Liver (tissue), 8 donors: ENCODE measurements at regions not wholly inside any gene's neighbourhood (a gene's known extent, or its start where the extent isn't known, plus 50 kb on each side); places are given as distances from the start of the nearest gene placed in this dataset.

ENCODE experiments used
- DNase-seq: peaks from one replicate; pipeline ENCODE4 v3.0.0-alpha.2; 2017; ENCODE audit warnings: low spot score
- H3K27ac ChIP-seq, 2 donors: one replicate each; pipeline ENCODE4 v1.7.0; 2013; ENCODE audit warnings: inconsistent platforms in 2 of 2, low read length in 2 of 2, control low read depth in 1 of 2, low read depth in 1 of 2, mild to moderate bottlenecking in 1 of 2
- H3K27me3 ChIP-seq, 4 donors: one replicate each; pipeline versions ENCODE4 v1.6.1 to v1.7.0; 2013; ENCODE audit warnings: low read length in 3 of 4, inconsistent platforms in 1 of 4, mild to moderate bottlenecking in 1 of 4, moderate library complexity in 1 of 4; ENCODE audit not compliant: control insufficient read depth in 4 of 4, insufficient read depth in 4 of 4
- H3K36me3 ChIP-seq, 4 donors: one replicate each; pipeline versions ENCODE4 v1.6.1 to v1.7.0; 2013; ENCODE audit warnings: low read length in 3 of 4, mild to moderate bottlenecking in 3 of 4, low read depth in 1 of 4, moderate library complexity in 1 of 4; ENCODE audit not compliant: control insufficient read depth in 4 of 4, insufficient read depth in 3 of 4
- H3K4me1 ChIP-seq, 4 donors: one replicate each; pipeline versions ENCODE4 v1.6.1 to v1.7.0; 2013; ENCODE audit warnings: low read length in 3 of 4, mild to moderate bottlenecking in 3 of 4, moderate library complexity in 1 of 4; ENCODE audit not compliant: control insufficient read depth in 4 of 4, insufficient read depth in 4 of 4
- H3K4me3 ChIP-seq, 3 donors: one replicate each; pipeline versions ENCODE4 v1.6.1 to v1.7.0; 2013; ENCODE audit warnings: low read length in 3 of 3, control low read depth in 1 of 3, low read depth in 1 of 3, mild to moderate bottlenecking in 1 of 3
- H3K9ac ChIP-seq, 2 donors: one replicate each; pipeline ENCODE4 v1.7.0; 2013; ENCODE audit warnings: low read length in 2 of 2, mild to moderate bottlenecking in 2 of 2, moderate library complexity in 2 of 2, control low read depth in 1 of 2, low read depth in 1 of 2
- H3K9me3 ChIP-seq, 4 donors: one replicate each; pipeline versions ENCODE4 v1.6.1 to v1.7.0; 2013; ENCODE audit warnings: low read length in 3 of 4; ENCODE audit not compliant: control insufficient read depth in 4 of 4
- ATF3 ChIP-seq: IDR thresholded peaks from 2 replicates; pipeline ENCODE4 v1.6.1; 2016; ENCODE audit warnings: antibody characterized with exemption
- CTCF ChIP-seq: fragments of 150-350 bp; IDR thresholded peaks from 2 replicates; pipeline ENCODE4 v1.5.1; 2017; ENCODE audit warnings: improper control_type of control experiment, low read depth, low read length; ENCODE audit not compliant: missing input control
- EGR1 ChIP-seq, 2 donors: IDR thresholded peaks; 2 replicates each; pipeline ENCODE4 v1.6.1; 2016 to 2018; ENCODE audit warnings: antibody characterized with exemption in 2 of 2, low read depth in 2 of 2
- GABPA ChIP-seq, 2 donors: IDR thresholded peaks in 1 of 2; conservative IDR thresholded peaks in 1 of 2; 2 replicates each; pipeline ENCODE4 v1.6.1; 2016; ENCODE audit warnings: antibody characterized with exemption in 2 of 2, mild to moderate bottlenecking in 1 of 2, moderate library complexity in 1 of 2
- HNF4A ChIP-seq, 2 donors: conservative IDR thresholded peaks; 2 replicates each; pipeline ENCODE4 v1.6.1; 2016; ENCODE audit warnings: antibody characterized with exemption in 2 of 2, mild to moderate bottlenecking in 2 of 2
- HNF4G ChIP-seq: IDR thresholded peaks from 2 replicates; pipeline ENCODE4 v1.6.1; 2016; ENCODE audit warnings: antibody characterized with exemption
- NR2F2 ChIP-seq: IDR thresholded peaks from 2 replicates; pipeline ENCODE4 v1.6.1; 2016; ENCODE audit warnings: antibody characterized with exemption
- RAD21 ChIP-seq, 2 donors: IDR thresholded peaks; 2 replicates each; pipeline ENCODE4 v1.6.1; 2016; ENCODE audit warnings: antibody characterized with exemption in 2 of 2, mild to moderate bottlenecking in 2 of 2
- REST ChIP-seq: IDR thresholded peaks from 2 replicates; pipeline ENCODE4 v1.6.1; 2016; ENCODE audit warnings: antibody characterized with exemption, mild to moderate bottlenecking
- RXRA ChIP-seq, 2 donors: IDR thresholded peaks; 2 replicates each; pipeline ENCODE4 v1.6.1; 2017 to 2018; ENCODE audit warnings: antibody characterized with exemption in 2 of 2, mild to moderate bottlenecking in 1 of 2
- SP1 ChIP-seq: IDR thresholded peaks from 2 replicates; pipeline ENCODE4 v1.6.1; 2018; ENCODE audit warnings: antibody characterized with exemption, mild to moderate bottlenecking
- YY1 ChIP-seq: IDR thresholded peaks from 2 replicates; pipeline ENCODE4 v1.6.1; 2016; ENCODE audit warnings: antibody characterized with exemption, mild to moderate bottlenecking
- WGBS: extraction: QIAGEN DNeasy Blood & Tissue Kit; methylation state at CpG from one replicate; pipeline ENCODE4 v1.1.7; 2013; 5-methylcytosine and 5-hydroxymethylcytosine counted together
- TF ChIP-seq, protein P1 (sequence below): IDR thresholded peaks from 2 replicates; pipeline ENCODE4 v1.6.1; 2016; ENCODE audit warnings: antibody characterized with exemption
- donor health status: healthy.
- donor health status: healthy.
- donor health status: healthy.
- donor health status: healthy.
- donor health status: healthy.

GRCh38 chr14:101201535-101202151 is 298.1 kb upstream of the RTL1 start:
- Histone ChIP-seq H3K4me3 (no peak overlapping the region), H3K27ac (no peak overlapping the region), H3K36me3 (no peaks in the 10 kb centered on the region), H3K27me3 (no peaks in the 10 kb centered on the region), H3K9ac (no peak overlapping the region), H3K9me3 (peaks cover 0 to 7% (median 0%) of the 10 kb centered on the region in 4 donors), H3K4me1 (no peaks in the 10 kb centered on the region)
- DNase-seq, result peak; percentile 32
- TF ChIP-seq GABPA (IDR thresholded peaks at IDR 0.05 in 1 of 2, conservative IDR thresholded peaks at IDR 0.05 in 1 of 2), result no peak
- no peak for TF ChIP-seq HNF4G
- no peak for TF ChIP-seq YY1
- TF ChIP-seq, protein P1, sequence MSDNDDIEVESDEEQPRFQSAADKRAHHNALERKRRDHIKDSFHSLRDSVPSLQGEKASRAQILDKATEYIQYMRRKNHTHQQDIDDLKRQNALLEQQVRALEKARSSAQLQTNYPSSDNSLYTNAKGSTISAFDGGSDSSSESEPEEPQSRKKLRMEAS, result no peak
- no peak for TF ChIP-seq RAD21 (IDR thresholded peaks at IDR 0.05)
- no peak for TF ChIP-seq EGR1 (IDR thresholded peaks at IDR 0.05; ENCODE audit: low read depth in 2 of 2)
- WGBS, result 88% methylated on average over 18 of the region's 18 CpGs

DNA sequence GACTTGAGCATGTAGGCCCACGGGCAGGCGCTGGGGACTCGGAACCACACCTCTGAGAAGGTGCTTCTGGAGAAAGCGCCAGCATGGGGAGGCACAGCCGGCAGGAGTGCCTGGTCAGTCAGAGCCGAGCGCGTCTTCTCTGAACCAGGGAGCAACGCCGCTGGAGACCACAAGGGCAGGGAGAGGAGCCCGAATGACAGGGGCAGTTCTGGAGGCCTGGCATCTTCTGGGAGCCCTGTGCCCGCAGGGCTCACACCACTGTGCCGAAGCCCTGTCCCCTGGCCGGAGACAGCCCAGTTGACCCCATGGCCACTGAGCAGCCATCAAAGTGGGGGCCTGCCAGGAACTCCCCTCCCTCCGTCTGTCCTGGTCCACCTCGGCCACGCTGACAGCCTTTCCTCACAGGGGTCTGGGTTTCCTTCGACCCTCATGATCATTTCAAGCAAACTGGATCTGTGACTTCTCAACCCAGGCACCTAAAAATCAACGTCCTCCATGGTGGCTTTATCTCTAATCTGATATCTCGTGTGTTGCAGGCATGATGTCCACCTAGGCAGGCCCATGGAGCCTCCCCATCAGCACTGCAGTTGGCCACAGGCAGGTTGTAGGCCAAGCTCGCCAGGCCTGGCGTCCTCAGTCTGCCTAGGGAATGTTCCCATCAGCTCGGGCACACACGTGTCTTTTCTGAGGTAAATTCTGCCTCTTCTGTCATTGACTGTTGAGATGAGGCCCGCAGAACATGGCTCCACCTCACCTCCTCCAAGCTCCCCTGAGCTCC is 299.3 kb upstream of the RTL1 start:
- Histone ChIP-seq H3K36me3 (no peaks in the 10 kb centered on the region), H3K27me3 (no peaks in the 10 kb centered on the region), H3K27ac (no peak overlapping the region), H3K4me1 (no peaks in the 10 kb centered on the region), H3K4me3 (no peak overlapping the region), H3K9ac (no peak overlapping the region), H3K9me3 (peaks cover 0 to 7% (median 0%) of the 10 kb centered on the region in 4 donors)
- DNase-seq, result peak; percentile 21
- TF ChIP-seq HNF4A (conservative IDR thresholded peaks at IDR 0.05) (no peak), HNF4G (no peak), YY1 (no peak), RXRA (IDR thresholded peaks at IDR 0.05) (no peak), SP1 (no peak), REST (no peak), CTCF (no peak), EGR1 (IDR thresholded peaks at IDR 0.05; ENCODE audit: low read depth in 2 of 2) (no peak), ATF3 (no peak), NR2F2 (no peak)
- TF ChIP-seq, protein P1, result no peak
- 88% methylated on average over 25 of the region's 25 CpGs for WGBS
